ENCODE measurements at regions not wholly inside any gene's neighbourhood (a gene's known extent, or its start where the extent isn't known, plus 50 kb on each side); places are given as distances from the start of the nearest gene placed in this dataset.

- DNase-seq (ENCODE audit: low read depth): no peak
- TF ChIP-seq CTCF (IDR thresholded peaks at IDR 0.05; ENCODE audit: low read depth, low read length): no peak
- no peak for TF ChIP-seq MYC (IDR thresholded peaks at IDR 0.05; ENCODE audit: low read depth, low read length)
- no peak for TF ChIP-seq POLR2A (IDR thresholded peaks at IDR 0.05; ENCODE audit: extremely low read depth, insufficient read length)
Observed at GRCh38 chr6:143583542-143584327, 72.2 kb upstream of the FUCA2 start.

GRCh38 chr6:143581835-143582480 is 70.4 kb upstream of the FUCA2 start:
- TF ChIP-seq POLR2A (IDR thresholded peaks at IDR 0.05; ENCODE audit: extremely low read depth, insufficient read length) (no peak), MAX (IDR thresholded peaks at IDR 0.05; ENCODE audit: low read depth, low read length) (no peak), MYC (IDR thresholded peaks at IDR 0.05; ENCODE audit: low read depth, low read length) (no peak), CTCF (IDR thresholded peaks at IDR 0.05; ENCODE audit: low read depth, low read length) (no peak)
- H3K4me3 ChIP-seq (ENCODE audit: low read depth, low read length): no peak overlapping the region
- no peak for DNase-seq (ENCODE audit: low read depth)

More at GRCh38 chr6:143583542-143584327, 72.2 kb upstream of the FUCA2 start:
- H3K4me3 ChIP-seq (ENCODE audit: low read depth, low read length): no peak overlapping the region

GRCh38 chr6:143579703-143580102 is 68.2 kb upstream of the FUCA2 start:
- no peak overlapping the region for H3K4me3 ChIP-seq (ENCODE audit: low read depth, low read length)
- TF ChIP-seq MYC (IDR thresholded peaks at IDR 0.05; ENCODE audit: low read depth, low read length): no peak
- TF ChIP-seq MAX (IDR thresholded peaks at IDR 0.05; ENCODE audit: low read depth, low read length): no peak
- TF ChIP-seq CTCF (IDR thresholded peaks at IDR 0.05; ENCODE audit: low read depth, low read length): no peak
- TF ChIP-seq POLR2A (IDR thresholded peaks at IDR 0.05; ENCODE audit: extremely low read depth, insufficient read length): no peak
- no peak for DNase-seq (ENCODE audit: low read depth)

- no peak for DNase-seq (ENCODE audit: low read depth)
- H3K4me3 ChIP-seq (ENCODE audit: low read depth, low read length): no peak overlapping the region
- TF ChIP-seq POLR2A (IDR thresholded peaks at IDR 0.05; ENCODE audit: extremely low read depth, insufficient read length): no peak
- TF ChIP-seq CTCF (IDR thresholded peaks at IDR 0.05; ENCODE audit: low read depth, low read length): no peak
- TF ChIP-seq MYC (IDR thresholded peaks at IDR 0.05; ENCODE audit: low read depth, low read length): no peak
Observed at GRCh38 chr6:143578054-143578453, 66.5 kb upstream of the FUCA2 start.

- H3K4me3 ChIP-seq (ENCODE audit: low read depth, low read length): no peak overlapping the region
- TF ChIP-seq POLR2A (IDR thresholded peaks at IDR 0.05; ENCODE audit: extremely low read depth, insufficient read length) (no peak), CTCF (IDR thresholded peaks at IDR 0.05; ENCODE audit: low read depth, low read length) (no peak)
- DNase-seq (ENCODE audit: low read depth): no peak
Observed at GRCh38 chr6:143575901-143576426, 64.4 kb upstream of the FUCA2 start.
